ENCODE measurements at regions not wholly inside any gene's neighbourhood (a gene's known extent, or its start where the extent isn't known, plus 50 kb on each side); places are given as distances from the start of the nearest gene placed in this dataset.
"Not testable (repeated sequence)": the region's sequence is repeated elsewhere in the genome, so short reads cannot be mapped to it uniquely, and the experiment has no call there.

- no peak overlapping the region for H3K9ac ChIP-seq (ENCODE audit: insufficient read depth in 1 of 2, low read length in 2 of 2)
- H3K4me3 ChIP-seq, result no peak overlapping the region
- TF ChIP-seq, protein P1, sequence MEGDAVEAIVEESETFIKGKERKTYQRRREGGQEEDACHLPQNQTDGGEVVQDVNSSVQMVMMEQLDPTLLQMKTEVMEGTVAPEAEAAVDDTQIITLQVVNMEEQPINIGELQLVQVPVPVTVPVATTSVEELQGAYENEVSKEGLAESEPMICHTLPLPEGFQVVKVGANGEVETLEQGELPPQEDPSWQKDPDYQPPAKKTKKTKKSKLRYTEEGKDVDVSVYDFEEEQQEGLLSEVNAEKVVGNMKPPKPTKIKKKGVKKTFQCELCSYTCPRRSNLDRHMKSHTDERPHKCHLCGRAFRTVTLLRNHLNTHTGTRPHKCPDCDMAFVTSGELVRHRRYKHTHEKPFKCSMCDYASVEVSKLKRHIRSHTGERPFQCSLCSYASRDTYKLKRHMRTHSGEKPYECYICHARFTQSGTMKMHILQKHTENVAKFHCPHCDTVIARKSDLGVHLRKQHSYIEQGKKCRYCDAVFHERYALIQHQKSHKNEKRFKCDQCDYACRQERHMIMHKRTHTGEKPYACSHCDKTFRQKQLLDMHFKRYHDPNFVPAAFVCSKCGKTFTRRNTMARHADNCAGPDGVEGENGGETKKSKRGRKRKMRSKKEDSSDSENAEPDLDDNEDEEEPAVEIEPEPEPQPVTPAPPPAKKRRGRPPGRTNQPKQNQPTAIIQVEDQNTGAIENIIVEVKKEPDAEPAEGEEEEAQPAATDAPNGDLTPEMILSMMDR (IDR thresholded peaks at IDR 0.05; ENCODE audit: control extremely low read depth, extremely low read depth), result no peak
- no peak for ATAC-seq (ENCODE audit: insufficient read depth, low FRiP score)
- peaks cover 0 to 2% (median 0%) of the 10 kb centered on the region in 5 donors for H3K4me1 ChIP-seq (ENCODE audit: control insufficient read depth in 5 of 5, insufficient read depth in 5 of 5, low read length in 5 of 5)
- H3K27ac ChIP-seq (ENCODE audit: low read depth in 1 of 2, low read length in 1 of 2), result no peak overlapping the region
- no peaks in the 10 kb centered on the region for H3K27me3 ChIP-seq (ENCODE audit: control insufficient read depth in 3 of 3, insufficient read depth in 3 of 3, low read length in 2 of 3)
- WGBS, 2 donors, result 86 to 95% methylated on average over 4 of the region's 4 CpGs
- DNase-seq, result no peak
- H3K36me3 ChIP-seq (ENCODE audit: control insufficient read depth in 4 of 4, insufficient read depth in 4 of 4, low read length in 4 of 4), result no peaks in the 10 kb centered on the region
- no peaks in the 10 kb centered on the region for H3K9me3 ChIP-seq (ENCODE audit: control insufficient read depth in 4 of 4, insufficient read depth in 3 of 4, low read length in 3 of 4)
These were observed 220.5 kb upstream of the DUSP10 start for GRCh38 chr1:221962385-221962784.

- H3K36me3 ChIP-seq (ENCODE audit: control insufficient read depth in 4 of 4, insufficient read depth in 4 of 4, low read length in 4 of 4), result no peaks in the 10 kb centered on the region
- H3K9me3 ChIP-seq (ENCODE audit: control insufficient read depth in 4 of 4, insufficient read depth in 3 of 4, low read length in 3 of 4), result peaks cover 0 to 2% (median 0%) of the 10 kb centered on the region in 4 donors
- peak; percentile 85 for ATAC-seq (ENCODE audit: insufficient read depth, low FRiP score)
- TF ChIP-seq, protein P1 (IDR thresholded peaks at IDR 0.05; ENCODE audit: control extremely low read depth, extremely low read depth), result no peak
- no peak overlapping the region for H3K9ac ChIP-seq (ENCODE audit: insufficient read depth in 1 of 2, low read length in 2 of 2)
- no peak overlapping the region for H3K27ac ChIP-seq (ENCODE audit: low read depth in 1 of 2, low read length in 1 of 2)
- H3K27me3 ChIP-seq (ENCODE audit: control insufficient read depth in 3 of 3, insufficient read depth in 3 of 3, low read length in 2 of 3), result no peaks in the 10 kb centered on the region
- 38 to 53% methylated on average over 5 of the region's 5 CpGs for whole genome bisulfite sequencing, 2 donors
- no peak overlapping the region for H3K4me3 ChIP-seq
- DNase-seq, result peak in 1 of 3 donors; percentile 13
- H3K4me1 ChIP-seq (ENCODE audit: control insufficient read depth in 5 of 5, insufficient read depth in 5 of 5, low read length in 5 of 5), result peaks cover 0 to under 1% (median 0%) of the 10 kb centered on the region in 5 donors
These were observed 219.8 kb upstream of the DUSP10 start for GRCh38 chr1:221961532-221962292.

- 60 to 62% methylated on average over 2 of the region's 2 CpGs for WGBS, 2 donors
- ATAC-seq (ENCODE audit: insufficient read depth, low FRiP score); H3K9ac ChIP-seq (ENCODE audit: insufficient read depth in 1 of 2, low read length in 2 of 2): not testable (repeated sequence)
These were observed 216.3 kb upstream of the DUSP10 start for GRCh38 chr1:221958161-221958562.

GRCh38 chr1:221957350-221957749 lies 215.5 kb upstream of the DUSP10 start:
- not testable (repeated sequence) for ATAC-seq (ENCODE audit: insufficient read depth, low FRiP score); DNase-seq; H3K36me3 ChIP-seq (ENCODE audit: control insufficient read depth in 4 of 4, insufficient read depth in 4 of 4, low read length in 4 of 4); H3K27ac ChIP-seq (ENCODE audit: low read depth in 1 of 2, low read length in 1 of 2); H3K4me1 ChIP-seq (ENCODE audit: control insufficient read depth in 5 of 5, insufficient read depth in 5 of 5, low read length in 5 of 5); H3K4me3 ChIP-seq; H3K9ac ChIP-seq (ENCODE audit: insufficient read depth in 1 of 2, low read length in 2 of 2); H3K9me3 ChIP-seq (ENCODE audit: control insufficient read depth in 4 of 4, insufficient read depth in 3 of 4, low read length in 3 of 4); H3K27me3 ChIP-seq (ENCODE audit: control insufficient read depth in 3 of 3, insufficient read depth in 3 of 3, low read length in 2 of 3)
- WGBS, 2 donors, result 96 to 100% methylated on average over 3 of the region's 3 CpGs

More at GRCh38 chr1:221958161-221958562, 216.3 kb upstream of the DUSP10 start:
- H3K27me3 ChIP-seq (ENCODE audit: control insufficient read depth in 3 of 3, insufficient read depth in 3 of 3, low read length in 2 of 3); H3K27ac ChIP-seq (ENCODE audit: low read depth in 1 of 2, low read length in 1 of 2); H3K4me1 ChIP-seq (ENCODE audit: control insufficient read depth in 5 of 5, insufficient read depth in 5 of 5, low read length in 5 of 5); H3K9me3 ChIP-seq (ENCODE audit: control insufficient read depth in 4 of 4, insufficient read depth in 3 of 4, low read length in 3 of 4); H3K4me3 ChIP-seq; H3K36me3 ChIP-seq (ENCODE audit: control insufficient read depth in 4 of 4, insufficient read depth in 4 of 4, low read length in 4 of 4); DNase-seq: not testable (repeated sequence)

Data from lung (tissue), 11 donors.